GM18870 (cell line): ENCODE measurements at regions not wholly inside any gene's neighbourhood (a gene's known extent, or its start where the extent isn't known, plus 50 kb on each side); places are given as distances from the start of the nearest gene placed in this dataset.
A peak's percentile ranks its signal among the peaks of the same experiment; 100 is the strongest.

Source experiments
- ATAC-seq: cut with Tn5 transposase; IDR thresholded peaks from one replicate; pipeline ENCODE4 v1.9.1; 2021; ENCODE audit warnings: moderate library complexity; ENCODE audit not compliant: unreplicated experiment

DNA sequence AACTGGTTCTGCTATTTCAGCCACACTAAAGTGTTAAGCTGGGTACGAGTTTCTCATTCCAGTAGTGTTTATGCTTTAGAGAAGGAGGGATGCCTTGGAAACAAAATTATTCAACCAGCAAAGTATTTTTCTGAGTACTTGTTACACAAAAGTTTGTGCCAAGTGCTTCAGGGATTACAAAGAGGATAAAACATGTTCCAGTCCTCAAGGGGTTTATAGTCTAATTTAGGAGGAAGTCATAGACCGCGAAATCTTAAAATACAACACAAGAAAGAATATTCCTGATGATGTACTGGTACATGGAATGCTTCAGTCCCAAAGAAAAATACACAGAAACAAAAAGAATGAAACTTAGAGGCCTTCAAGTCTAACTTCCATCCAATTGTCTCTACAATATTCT lies 85.4 kb upstream of the NR4A3 start:
- no peak for ATAC-seq

DNA sequence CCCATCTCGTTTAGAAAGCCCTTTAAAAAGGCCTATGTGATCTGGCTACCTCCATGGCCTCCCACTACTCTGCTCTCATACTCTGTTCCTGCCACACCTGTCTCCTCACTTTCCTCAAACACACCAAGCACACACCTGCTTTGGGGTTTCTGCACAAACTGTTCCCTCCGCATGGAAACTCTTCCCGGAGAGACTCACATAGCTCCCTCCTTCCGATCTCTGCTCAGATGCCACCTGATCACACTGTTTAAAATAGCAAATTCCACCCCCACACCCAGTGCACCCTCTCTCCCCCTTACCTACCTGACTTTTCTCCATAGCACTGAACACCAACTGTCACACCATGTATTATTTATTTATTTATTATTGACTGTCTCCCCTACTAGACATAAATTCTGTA lies 84.0 kb upstream of the NR4A3 start:
- no peak for ATAC-seq

DNA sequence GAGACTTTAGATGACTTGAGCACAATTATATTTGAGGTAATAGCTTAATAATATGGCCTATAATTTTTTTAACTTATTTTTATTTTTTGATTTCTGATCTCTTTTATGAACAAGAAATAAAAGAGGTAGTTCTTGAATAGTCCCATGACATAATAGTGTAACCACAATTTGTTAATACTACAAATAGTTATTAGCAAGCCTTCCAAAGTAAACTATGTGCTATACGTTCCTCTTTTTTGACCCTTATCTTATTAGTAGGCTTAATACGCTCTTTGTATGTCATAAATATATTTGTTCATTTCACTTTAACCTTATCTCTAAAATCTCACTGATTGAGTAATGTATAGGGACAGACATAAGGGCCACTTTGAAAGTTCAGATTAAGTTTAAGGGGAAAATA lies 78.7 kb upstream of the NR4A3 start:
- ATAC-seq, result no peak

DNA sequence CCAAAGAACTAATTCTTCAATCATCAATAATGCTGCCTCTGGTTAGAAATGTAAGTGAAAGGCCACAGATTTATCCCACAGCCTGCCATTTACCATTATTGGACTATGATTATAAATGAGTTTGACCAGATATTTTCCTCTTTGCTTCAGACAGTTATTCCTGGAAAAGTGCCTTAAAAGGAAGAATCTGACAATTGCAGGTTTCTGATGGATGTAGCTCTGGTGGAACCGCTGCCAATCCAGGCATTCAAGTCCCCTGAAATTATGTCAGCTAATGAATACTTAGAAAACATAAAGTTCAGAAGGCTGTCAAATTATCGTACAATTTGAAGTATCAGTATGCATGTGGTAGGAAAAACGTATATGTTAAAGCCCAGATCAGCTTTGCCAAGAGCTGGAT lies 78.2 kb upstream of the NR4A3 start:
- no peak for ATAC-seq

DNA sequence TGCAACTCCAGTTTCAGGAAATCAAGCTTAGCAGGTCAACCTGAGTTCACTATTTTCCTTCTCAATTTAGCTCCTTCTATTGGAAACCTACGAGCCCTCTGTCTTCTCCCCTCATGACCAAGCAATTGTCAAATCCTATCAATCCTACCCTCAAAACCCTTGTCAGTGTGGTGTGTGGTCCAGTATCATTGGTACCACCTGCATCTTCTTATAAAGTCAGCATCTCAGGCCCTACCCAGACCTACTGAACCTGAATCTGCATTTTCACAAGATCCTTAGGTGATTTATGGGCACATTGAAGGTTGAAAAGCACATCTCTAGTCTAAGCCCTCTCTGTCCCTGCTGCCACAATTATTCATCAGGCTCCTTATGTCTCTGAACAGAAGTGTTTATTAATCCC lies 77.6 kb upstream of the NR4A3 start:
- no peak for ATAC-seq

DNA sequence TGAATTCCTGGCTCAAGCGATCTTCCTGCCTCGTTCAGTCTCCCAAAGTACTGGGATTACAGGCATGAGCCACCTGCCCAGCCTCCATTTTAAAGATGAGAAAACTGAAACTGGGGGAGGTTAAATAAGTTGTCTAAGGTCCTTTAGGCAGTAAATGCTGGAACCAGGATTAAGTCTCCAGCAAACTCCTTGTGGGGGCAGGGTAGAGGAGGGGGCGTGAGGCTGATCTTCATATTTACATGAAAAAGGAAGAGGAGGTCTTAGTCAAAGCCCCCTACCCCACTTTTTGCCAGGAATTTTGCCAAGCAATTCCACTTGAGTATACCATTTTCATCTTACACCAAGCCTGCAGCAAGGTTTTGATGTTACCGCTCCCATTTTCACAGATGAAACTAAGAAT lies 76.6 kb upstream of the NR4A3 start:
- ATAC-seq, result no peak

DNA sequence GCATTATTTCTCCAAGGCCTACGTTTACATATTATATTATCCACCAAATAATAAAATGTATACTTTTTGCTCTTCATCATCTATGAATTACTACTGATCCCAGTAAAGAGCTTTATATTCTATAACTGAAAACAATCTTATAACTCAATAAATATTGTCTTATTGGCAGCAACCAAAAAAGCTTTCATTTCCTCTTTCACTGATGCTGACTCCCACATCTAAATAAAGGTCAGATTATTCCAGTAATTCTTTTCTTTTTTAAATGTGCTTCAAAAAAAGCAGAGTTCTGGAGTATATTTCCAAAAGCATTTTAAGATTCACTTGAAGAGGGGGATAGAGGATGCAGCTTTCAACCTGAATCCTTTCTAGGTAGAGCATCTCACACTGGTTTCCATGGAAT lies 75.3 kb upstream of the NR4A3 start:
- ATAC-seq, result no peak

DNA sequence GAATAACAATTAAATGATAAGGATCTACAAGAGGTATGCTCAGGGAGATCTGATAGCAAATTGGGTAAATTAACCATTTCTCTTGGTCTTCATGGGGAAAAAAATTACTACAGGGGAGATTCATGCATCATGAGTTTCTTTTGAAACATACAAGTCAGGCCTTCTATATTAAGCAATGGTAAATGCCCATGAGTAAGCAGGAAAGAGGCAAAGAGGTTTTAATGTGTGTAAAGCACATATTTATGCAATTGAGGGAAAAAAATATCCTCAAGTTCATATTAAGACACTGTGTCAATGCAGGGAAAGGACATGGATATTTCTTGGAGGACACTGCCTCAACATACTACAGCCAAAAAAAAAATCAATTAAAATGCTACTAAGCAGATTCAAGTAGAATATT lies 73.4 kb upstream of the NR4A3 start:
- no peak for ATAC-seq

DNA sequence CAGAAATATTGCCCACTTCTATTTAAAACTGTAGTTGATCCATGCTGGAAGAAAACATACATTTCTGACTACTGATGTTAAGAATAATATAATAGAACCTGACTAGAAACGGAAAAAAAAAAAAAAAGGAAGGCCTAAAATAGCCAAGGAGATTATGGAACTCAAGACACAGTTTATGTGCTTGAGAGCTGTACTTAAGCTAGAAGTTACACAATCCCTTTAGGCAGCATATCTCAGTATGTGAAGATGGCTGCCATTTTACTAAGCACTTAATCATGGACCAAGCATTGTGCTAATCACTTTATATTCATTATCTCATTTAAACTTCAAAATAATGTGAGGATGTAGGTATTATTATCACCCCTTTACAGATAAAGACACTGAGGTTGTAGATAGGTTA lies 73.0 kb upstream of the NR4A3 start:
- no peak for ATAC-seq

DNA sequence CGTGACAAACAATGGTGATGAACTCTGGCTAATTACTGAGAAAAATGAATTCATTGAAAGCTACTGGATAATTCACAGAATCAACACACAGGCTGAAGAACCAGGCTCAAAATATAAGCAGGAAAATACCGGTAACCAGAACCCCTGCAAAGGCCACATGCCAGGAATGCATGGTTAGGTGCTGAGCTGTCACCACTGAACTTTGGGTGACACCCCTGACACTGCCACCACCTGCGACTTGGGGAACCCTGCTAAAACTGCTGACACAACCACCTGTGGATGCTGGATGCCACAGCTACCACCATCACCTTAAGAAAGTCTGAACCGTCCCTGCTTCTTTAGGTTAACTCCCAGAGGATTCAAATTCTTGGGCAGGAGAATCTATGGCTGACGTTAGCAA lies 72.0 kb upstream of the NR4A3 start:
- ATAC-seq, result no peak

DNA sequence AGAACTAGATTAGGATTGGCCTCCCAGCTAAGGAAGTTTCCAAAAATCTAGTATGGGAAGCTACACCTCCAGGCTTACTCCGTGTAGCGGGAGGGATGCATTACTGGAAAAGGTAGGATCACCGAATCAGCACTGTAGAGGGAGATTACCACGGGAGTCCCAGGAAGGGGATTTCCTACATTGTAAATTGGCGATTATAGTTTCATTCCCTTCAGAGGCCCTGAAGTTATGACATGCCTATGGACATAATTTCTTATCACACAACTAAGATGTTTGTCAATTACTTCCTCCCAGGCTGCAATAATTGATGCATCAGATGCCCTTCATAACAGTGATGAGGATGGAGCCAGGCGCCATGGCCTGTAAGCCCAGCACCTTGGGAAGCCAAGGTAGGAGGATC lies 71.2 kb upstream of the NR4A3 start:
- ATAC-seq, result no peak

DNA sequence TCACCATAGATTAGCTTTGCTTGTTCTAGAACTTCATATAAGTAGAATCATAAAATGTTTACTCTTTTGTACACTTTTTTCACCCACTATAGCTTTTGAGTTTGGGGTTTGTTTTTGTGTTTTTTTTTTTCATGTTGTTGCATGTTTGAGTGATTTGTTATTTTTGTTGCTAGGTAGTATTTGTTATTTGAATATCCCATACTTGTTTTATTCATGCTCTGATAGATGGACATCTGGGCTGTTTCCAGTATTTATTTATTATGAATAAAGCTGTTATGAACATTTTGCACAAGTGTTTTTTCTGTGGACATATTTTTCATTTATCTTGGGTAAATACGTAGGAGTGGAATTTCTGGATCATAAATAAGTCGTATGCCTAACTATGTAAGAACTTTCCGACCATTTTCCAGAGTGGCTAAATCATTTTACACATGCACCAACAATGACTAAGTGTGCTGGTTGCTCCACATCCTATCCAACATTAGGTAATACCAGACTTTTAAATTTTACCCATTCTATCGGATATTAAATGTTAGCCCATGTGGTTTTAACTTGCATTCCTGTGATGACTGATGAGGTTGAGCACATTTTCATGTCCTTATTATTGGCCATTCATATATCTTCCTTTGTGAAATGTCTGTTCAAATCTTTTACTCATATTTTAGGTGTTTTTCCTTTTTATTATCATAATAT lies 69.1 kb upstream of the NR4A3 start:
- ATAC-seq, result no peak

DNA sequence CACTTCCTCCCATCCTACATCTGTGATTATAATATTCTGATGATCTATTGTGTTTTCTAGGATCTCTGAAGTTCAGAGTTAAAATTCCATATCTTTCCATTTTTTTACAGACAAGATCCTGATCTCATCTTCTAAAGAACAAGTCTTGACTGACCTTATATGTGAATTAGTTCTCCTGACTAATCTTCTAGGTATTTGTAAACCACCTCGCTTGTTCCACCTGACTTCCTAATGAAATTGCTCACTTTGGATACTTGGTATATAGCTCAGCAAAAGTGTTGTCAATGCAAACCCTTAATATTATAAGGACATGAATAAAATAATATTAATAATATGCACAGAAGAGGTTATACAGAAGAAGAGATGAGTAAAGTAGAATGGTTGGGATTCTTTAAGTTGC lies 68.2 kb upstream of the NR4A3 start:
- ATAC-seq, result no peak

DNA sequence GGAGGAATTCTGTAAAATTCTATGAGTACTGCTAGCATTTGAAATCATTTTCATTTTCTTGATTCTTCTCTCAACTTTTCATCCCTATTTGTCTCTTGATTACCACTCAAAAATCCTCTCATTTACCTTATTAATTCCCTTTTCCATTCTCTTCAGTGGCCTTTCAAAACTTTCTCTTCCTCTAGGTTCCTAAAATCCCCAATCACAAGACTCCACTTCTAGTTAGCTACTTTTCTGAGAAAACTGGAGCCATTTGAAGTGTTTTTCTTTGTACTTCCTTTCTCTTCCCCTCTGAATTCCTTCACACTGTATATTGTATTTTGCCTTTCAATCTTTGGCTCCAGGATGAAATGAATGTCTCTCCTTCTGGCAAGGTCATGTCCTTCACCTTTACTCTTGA lies 61.3 kb upstream of the NR4A3 start:
- no peak for ATAC-seq

DNA sequence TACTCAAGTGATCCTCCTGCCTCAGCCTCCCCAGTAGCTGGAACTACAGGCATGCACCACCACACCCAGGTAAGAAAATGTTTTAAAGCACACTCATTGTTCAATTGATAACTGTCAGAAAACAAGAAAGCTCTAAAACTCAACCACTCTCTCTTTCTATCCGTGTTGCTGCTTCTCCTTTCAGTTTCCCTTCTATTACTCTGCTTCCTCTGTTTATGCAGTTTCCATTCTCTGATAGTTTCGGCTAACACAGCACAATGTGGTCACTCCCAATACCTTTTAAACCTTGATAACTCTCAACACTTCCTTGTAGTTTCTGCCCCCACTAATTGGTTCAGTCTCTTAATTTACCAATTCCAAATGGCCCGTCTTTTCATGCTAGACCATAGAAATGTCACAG lies 59.2 kb upstream of the NR4A3 start:
- peak; percentile 99 for ATAC-seq
